Nucleus accumbens (tissue), 56 donors: ENCODE measurements at regions not wholly inside any gene's neighbourhood (a gene's known extent, or its start where the extent isn't known, plus 50 kb on each side); places are given as distances from the start of the nearest gene placed in this dataset.

Source experiments
- DNase-seq, 56 donors: peaks; one replicate each; lab custom pipeline; 2025; lab: John Stamatoyannopoulos, UW

DNA sequence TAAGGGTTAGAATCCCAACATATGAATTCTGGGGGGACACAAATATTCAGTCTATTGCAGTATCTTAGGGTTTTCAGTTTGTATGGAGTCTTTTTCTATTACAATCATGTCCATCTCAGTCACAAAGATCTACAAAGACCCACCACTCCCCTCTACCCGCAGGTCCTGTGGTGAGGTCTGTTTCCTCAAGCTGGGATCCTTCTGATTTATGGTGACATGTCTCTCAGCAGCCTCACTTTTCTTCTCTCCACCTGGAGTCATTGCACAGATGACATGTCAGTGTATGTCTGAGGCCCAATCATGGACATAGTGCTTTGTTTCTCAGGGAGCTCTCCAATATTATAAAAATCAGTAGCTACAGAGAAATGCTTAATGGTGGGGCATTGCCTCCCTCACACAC lies 113.4 kb upstream of the RAB27B start:
- DNase-seq = no peak

DNA sequence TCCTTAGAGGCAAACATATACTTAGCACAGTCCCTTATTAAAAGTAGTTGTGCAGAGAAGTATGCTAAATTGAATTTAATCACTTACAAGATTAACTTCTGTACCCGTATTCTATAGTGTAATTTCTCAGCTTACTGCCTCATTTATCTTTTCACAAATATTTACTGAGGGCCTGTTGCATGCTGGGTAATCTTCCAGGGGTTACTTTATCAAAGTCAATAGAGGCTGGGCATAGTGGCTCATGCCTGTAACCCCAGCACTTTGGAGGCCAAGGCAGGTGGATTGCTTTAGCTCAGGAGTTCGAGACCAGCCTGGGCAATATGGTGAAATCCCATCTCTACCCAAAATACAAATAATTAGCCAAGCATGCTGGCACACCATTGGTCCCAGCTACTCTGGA lies 111.7 kb upstream of the RAB27B start:
- no peak for DNase-seq

DNA sequence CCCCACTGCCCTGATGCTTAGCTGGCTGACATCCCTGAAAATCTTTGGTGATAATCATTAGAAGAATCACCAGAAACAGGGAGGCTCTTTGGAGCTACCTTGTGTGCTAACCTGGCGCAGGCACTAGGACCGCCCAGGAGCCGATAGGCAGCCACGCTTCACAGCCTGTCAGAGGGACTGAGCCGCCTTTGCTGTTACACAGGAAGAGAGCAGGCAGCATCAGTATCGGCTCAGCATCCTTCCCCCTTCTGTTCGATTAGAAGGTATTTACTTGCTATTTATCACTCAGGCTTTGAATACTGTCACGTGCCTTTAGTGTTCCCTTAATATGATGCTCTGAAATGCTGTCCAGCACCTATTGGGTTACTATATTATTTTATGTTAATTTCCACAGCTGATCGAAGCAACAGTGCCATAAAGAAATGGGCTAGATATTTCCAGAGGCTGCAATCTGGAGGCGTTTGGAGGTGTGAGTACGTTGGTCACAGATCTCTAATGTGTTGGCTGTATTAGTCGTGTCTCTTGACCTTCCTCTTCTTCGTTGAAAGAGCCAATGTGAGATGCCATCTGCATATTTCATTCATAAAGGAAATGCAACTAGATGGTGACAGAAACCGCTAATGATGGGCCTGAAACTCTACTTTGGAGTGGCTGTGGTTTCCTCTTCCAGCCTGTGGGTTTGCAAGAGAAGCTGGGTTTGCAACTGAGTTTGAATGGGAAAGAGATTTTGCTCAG lies 110.4 kb upstream of the RAB27B start:
- peak in 44 of 56 donors; percentile 1 to 81 (median 22) for DNase-seq

DNA sequence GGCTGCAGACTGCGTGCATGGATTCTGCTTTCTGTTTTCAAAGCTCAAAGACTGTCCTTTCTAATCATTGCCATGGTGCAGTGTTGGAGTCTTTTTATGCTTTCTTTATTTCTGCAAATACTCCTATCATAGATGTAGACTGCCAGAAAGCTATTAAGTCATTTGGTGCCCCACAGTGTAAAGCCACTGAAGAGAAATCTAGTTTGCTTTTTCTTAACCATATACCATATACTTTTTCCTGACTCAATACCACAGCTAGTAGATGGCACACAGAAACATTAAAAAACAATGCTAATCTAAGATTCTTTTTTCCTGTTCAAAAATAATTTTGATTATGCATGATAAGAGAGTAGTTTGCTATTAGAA lies 109.9 kb upstream of the RAB27B start:
- no peak for DNase-seq

DNA sequence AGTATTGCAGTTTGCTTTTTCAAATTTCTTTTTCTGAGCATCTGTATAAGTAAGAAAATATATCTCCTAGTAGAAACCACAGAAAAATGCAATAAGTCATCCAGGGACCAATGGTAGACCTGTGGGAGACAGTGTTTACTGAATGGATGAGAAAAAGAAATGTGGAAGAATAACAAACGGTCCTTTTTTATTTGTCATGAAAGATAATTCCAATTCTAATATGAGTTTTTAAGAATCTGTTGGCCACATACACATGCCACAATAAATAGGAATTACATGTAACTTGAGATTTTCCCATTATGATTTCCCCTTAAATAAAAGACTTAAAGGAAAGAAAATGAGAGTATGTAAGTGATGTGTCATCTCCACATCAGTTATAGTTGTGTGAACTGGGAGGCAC lies 107.7 kb upstream of the RAB27B start:
- DNase-seq = no peak

DNA sequence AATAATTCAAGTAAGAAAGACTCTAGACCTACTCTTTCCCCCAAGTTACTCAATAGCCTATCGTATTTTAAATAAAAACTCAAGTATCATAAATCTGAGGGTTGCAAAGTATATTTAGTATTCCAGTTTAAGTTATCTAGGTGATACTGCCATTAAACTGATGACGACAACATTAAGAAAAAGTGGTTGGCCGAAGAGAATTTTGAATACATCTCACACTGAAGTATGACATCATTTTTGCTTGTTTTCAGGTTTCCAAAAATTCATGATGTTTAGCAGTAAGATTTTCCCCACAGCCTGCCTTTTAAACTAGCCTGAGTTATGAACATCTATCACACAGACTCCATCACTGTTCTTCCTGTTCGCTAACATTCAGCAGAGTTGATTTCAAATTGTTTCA lies 102.1 kb upstream of the RAB27B start:
- no peak for DNase-seq

DNA sequence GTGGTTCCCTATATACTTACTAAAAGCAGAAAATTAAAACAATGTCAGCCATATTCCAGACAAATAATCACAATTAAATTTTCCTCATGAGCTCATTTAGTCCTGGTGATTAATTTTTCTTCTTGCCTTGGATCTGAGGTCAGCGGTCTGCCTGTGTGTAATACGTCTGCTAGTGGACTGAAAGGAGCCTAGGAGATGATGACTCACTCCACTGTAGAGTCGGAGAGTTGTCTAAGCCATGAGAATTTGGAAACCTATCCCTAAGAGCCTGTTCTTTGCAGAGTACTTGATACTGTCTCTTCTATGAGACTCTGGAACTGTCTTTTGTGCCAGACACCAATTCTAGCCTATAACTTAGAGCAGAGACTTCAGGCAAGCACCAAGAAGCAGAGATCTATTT lies 94.2 kb upstream of the RAB27B start:
- no peak for DNase-seq

DNA sequence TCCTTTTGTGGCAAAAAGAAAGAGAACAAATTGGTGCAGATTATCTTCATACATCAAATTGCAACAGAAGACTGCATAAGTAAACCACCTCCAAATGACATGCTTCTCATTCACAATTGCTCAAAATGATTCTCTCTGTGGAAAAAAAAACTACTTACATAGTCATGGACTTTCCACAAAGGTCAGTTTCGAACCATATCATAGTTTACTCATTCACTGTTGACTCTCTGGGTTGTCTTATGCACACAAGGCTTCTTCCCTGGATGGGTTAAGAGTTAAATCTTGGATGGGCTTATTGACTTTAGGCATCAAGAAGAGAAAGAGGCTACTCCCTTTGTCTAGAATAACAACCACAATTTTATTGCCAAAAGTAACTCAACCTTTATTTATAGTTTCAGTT lies 91.3 kb upstream of the RAB27B start:
- no peak for DNase-seq

DNA sequence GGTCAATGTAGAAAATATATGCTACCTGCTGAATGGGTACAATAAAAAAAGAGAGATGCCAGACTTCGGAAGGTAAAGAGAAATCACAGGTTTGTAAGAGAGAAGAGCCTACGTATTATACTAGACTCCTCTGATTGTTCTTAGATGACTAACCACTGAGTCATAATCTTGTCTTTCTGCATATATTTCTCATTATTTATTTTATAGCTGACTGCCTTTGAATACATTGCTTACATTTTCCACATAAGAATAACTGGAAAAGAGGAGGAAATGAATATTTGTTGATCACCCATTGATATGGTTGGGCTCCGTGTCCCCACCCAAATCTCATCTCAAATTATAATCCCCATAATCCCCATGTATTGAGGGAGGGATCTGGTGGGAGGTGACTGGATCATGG lies 90.3 kb upstream of the RAB27B start:
- DNase-seq = no peak

DNA sequence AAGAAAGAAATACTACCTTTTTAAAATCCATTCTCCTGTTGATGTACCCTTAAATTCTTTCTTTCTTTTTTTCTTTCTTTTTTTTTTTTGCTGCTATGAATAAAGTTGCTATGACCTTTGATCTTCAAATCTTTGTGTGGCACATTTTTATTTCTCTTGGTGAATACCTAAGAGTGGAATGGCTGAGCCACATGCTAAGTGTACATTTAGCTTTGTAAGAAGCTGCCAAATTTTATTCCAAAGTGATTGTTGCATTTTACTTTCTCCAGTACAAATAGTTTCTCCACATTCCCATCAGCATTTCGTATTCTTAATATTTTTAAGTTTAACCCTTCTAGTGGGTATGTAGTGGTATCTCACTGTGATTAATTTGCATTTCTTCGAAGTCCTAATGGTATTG lies 88.8 kb upstream of the RAB27B start:
- DNase-seq = no peak

DNA sequence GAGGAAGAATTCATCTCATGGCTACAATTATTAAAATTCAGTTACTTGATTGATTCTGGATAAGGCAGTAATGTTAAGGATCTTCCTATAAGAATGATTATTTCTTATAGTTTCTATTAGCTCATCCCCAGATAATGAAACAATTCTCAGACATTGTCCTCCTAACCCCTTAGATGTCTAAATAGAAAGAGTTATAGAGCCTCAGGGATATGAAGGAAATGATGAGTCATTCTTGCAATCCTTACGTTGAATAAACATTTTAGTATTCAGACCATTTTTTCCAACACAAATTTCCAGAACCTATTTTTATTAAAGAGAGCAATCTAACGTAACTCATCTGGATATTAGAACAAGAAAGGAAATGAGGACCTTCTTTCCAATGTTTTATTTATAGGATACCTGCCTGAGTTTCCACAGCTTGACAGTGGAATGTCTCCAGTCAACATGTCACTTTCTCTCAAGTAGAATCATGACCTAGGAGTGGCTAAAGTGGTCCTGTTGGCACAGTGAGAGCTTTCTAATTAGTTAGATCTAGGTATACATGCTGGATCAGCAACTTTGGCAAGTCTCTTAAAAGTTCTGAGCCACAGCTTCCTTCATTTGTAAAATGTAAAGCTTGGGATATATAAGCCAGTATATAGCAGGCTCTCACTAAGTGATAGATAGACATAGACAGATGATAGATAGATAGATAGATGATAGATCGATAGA lies 88.0 kb upstream of the RAB27B start:
- no peak for DNase-seq

DNA sequence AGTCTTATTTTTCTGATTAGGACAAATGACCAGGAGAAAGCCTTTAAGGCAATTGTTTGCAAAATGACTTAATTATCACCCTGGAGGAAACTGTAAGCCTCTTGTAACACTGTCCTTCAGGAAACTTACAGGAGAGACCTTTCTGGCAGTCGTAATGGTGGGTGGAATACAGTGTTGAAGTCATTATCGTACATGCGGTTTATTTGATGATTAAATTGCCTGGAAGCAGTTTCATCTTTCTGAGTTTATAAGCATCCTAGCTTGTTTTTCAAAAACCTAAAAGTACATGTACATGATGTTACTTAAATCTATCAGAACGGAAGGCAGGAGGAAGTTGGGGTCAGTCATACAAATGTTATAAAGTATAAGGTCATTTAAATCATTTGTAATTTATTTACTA lies 86.2 kb upstream of the RAB27B start:
- DNase-seq = no peak

DNA sequence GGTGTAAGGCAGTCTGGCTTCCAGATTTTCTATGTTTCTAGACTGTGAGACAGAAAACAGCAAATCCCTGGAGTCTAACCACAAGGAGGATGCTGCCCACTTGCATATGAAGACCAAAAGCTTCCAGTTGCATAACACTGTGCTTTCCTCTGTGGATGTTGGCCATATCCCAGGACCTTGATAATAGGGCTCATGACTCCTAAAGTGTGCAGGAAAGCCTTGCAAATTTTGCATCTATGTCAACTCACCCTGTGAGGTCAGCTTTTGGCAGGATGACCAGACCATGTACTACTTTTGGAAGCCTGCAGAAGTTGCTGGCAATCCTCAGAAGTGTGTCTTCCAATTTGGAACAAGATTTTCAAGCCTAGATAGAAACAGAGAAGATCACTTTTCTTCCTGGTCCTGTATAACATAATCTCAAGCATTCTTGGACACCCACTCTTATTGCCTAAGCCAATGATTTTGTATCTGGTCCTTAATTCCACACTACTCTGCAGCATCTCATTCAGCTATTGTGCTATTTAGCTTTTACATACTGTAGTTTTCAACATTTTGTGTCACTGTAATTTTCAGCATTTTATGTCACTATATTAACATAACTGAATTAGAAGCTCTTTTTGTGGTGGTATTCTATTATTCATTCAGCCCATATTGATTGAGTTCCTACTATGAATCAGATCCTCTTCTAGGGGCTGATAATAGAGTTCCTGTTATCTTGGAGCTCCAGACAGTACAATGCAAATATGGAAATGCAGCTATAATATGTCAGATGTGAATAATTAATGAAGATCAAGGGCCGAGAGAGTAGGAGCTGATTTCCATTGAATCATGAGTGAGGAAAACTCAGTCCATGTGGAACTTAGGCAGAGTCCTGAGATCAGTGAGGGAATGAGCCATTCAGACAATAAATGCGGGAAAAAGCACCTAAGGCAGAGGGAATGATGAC lies 85.3 kb upstream of the RAB27B start:
- DNase-seq = peak in 2 of 56 donors; percentile 1 to 7

DNA sequence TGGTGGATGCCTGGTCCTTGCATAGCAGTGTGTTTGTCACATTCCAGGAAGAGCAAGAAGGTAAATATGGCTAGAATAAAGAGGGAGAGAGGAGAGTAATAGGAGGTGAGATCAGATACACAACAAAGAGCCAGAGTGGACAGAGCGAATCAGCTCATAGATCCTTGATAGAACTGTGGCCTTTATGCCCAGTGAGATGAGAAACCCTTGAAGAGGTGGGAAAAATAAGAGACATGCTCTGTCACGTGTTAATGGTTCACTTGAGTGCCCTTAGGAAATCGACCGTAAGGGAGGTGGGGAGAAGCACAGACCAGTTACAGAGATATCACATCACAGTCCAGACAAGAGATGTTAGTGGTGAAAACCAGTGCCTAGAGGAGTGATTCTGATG lies 84.7 kb upstream of the RAB27B start:
- no peak for DNase-seq

DNA sequence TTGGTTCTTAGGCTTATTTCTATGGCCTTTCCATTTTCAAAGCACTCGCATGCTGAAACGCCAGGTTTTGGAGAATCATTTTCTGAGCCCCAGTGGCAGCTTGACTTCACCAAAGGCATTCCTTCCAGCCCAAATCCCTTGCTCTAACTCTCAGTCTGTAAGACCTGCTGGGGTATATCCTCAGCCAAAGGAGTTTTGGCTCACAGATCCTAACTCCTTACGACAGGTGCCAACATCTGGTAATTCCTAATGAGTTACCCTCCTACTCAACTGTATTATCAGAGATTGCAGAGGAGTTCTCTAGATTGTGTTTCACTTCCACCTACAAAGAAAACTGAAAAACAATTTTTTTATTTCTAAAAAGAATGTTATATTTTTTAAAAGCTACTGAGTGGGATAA lies 79.0 kb upstream of the RAB27B start:
- DNase-seq = no peak

DNA sequence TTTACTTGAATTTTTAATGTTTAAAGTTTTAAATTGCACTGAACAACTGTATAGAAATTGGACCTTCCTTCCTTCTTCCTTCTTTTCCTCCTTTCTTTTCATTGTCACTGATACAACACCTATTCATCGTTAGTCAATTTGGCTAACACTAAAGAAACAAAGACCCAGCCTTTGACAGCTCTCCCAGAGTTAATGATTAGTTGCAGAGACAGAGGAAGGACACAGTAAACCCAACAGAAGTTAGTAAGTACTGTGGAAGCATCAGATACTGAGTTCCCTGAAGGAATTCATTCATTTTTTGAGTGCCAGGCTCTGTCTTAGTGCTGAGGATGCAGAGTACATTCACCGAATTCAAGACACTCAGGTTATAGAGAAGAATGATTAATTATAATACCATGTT lies 77.9 kb upstream of the RAB27B start:
- DNase-seq = no peak

DNA sequence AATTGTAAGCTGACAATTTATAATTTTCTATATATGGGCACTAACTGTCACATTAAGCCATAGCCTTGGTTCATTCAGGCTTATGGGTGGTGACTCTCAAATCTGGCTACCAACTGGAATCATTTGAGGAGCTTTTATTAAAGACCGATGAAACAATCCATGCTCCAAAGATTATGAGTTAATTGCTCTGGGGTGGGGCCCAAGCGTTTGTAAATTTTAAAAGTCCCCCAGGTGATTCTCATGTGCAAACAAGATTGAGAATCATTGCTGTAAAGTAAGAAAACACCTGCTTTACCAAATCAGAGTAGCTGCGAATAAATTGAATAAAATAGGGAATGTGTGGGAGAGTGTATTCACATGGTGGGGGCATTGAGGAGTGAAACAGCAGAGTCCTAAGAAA lies 76.1 kb upstream of the RAB27B start:
- no peak for DNase-seq

DNA sequence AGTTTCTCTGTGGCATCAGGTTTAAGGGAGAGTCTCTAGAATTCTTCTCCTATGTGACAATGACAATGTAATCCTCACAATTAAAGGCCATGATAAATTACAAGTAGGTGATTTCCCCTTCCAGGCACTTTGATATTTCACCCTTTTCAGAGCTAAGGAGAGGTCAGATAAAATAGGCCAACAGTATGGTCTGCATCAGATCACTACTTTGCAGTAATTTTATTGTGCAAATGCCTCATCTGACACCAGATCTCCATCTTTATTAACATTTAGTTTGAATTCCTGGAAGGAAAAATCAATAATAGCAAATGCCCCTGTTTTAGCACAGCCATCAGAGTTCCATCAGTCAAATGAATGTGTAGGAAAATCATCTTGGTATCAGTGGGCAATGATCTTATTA lies 72.8 kb upstream of the RAB27B start:
- DNase-seq = no peak

DNA sequence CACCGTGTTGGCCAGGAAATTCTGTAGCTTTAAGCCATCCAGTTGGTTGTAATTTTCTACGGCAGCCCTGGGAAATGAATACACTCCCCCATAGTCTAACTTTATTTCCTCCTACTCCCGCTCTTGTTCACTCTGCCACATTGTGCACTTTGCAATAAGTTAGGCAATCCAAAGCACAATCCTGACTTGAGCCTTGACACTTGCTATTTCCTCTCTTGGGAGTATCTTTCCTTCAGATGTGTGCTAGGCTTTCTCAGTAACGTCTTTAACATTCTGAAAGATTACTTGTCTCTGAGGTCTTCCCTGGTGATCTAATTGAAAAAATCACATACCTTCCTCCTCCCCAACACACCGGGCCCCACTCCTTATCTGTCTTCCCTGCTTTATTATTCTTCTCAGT lies 65.9 kb upstream of the RAB27B start:
- peak in 1 of 56 donors; percentile 10 for DNase-seq

DNA sequence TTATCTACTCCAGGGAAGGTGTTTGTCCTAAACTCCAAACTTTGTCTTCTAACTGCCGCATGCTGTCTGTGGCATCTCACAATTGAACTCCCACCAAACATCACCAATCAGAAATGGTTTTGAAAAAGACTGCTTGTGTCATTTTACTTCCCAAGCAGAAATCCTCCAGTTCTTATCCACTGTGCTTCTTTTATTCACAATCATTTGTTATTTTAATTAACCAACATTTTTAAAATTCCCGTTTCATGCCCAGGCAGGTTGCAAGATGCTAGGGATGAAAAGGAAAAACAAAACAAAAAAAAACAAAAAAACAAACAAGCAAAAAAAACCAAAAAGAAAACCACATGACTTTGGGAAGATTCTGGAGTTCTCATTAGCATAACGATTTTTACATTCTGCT lies 63.5 kb upstream of the RAB27B start:
- DNase-seq = no peak

DNA sequence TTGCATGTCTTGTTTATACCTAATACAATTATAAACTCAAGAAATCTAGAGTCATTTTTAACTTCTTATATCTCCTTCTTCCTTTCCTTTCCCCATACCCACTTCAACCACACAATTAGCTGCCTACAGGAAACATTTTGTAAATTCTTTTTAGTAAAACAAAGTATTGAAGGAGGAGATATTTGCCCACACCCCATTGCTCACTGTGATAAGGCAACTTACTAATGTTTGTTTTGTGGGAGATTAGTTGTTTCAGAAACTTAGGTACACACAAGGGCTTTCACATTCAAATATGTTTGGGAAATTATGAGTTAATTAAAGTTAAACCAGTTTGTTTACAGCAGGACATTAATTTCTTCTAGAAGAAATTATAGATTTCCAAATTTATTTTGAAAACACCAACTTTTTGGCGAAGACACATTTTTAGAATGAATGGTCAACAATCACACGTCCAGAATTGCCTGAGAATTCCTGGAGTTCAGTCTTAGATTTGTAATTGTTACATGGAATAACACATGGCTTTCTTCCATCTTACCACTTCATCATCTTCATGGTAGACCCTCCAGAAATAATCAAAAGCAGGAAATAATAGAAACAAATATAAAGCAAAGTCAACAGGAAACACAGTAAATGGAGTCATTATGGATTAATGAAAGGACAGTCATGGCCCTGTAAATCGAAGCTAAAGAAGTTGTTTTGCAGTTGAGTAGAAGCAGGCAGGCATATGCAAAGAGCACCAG lies 62.5 kb upstream of the RAB27B start:
- no peak for DNase-seq
